SK-N-SH (cell line): ENCODE measurements at regions not wholly inside any gene's neighbourhood (a gene's known extent, or its start where the extent isn't known, plus 50 kb on each side); places are given as distances from the start of the nearest gene placed in this dataset.
A peak's percentile ranks its signal among the peaks of the same experiment; 100 is the strongest.

Source experiments
- CTCF ChIA-PET: fragments of 300-600, 350-600 bp; formaldehyde crosslinking; extraction: SDS; loops from one replicate; lab custom pipeline; 2021; lab: Yijun Ruan, JAX
- POLR2A ChIA-PET: fragments of 350-600 bp; sonication (Branson Sonifier 250); formaldehyde crosslinking; extraction: SDS; loops from one replicate; lab custom pipeline; 2020; ENCODE audit warnings: antibody characterized with exemption, inconsistent platforms; lab: Yijun Ruan, JAX
- DNase-seq: peaks from one replicate; pipeline ENCODE4 v3.0.0; 2012
- H2AFZ ChIP-seq: fragments of 200-600 bp; sonication (generic); 2 replicates; pipeline ENCODE4 v1.8.1; 2016; ENCODE audit warnings: antibody characterized with exemption, mild to moderate bottlenecking, low read depth
- H3F3A ChIP-seq: fragments of 200-600 bp; sonication (generic); replicated peaks from 2 replicates; pipeline ENCODE3; 2016; ENCODE audit warnings: antibody characterized with exemption, mild to moderate bottlenecking; ENCODE audit not compliant: insufficient read depth
- H3K27ac ChIP-seq, 2 experiments: fragments of 200-500 bp in 1 of 2; fragments of 200-600 bp in 1 of 2; sonication (Bioruptor generic) in 1 of 2; sonication (generic), shearing (Covaris generic) in 1 of 2; 2 replicates each; pipeline versions ENCODE4 v1.5.1 to v1.6.1; 2014 to 2016; ENCODE audit warnings: low read depth in 2 of 2, inconsistent platforms in 1 of 2, low read length in 1 of 2, mild to moderate bottlenecking in 1 of 2, mixed read lengths in 1 of 2
- H3K27me3 ChIP-seq: fragments of 200-600 bp; sonication (generic), shearing (Covaris generic); 2 replicates; pipeline ENCODE4 v1.6.1; 2016; ENCODE audit warnings: mixed run types; ENCODE audit not compliant: insufficient read depth
- H3K36me3 ChIP-seq, 2 experiments: fragments of 200-500 bp in 1 of 2; fragments of 200-600 bp in 1 of 2; sonication (Bioruptor generic) in 1 of 2; sonication (generic) in 1 of 2; replicated peaks in 1 of 2; 2 replicates each; pipeline versions ENCODE3 to v1.5.1; 2014 to 2016; ENCODE audit warnings: low read length in 1 of 2, mild to moderate bottlenecking in 1 of 2; ENCODE audit not compliant: insufficient read depth in 2 of 2, control insufficient read depth in 1 of 2
- H3K4me1 ChIP-seq, 2 experiments: fragments of 200-500 bp in 1 of 2; fragments of 200-600 bp in 1 of 2; sonication (Bioruptor generic) in 1 of 2; sonication (generic), shearing (Covaris generic) in 1 of 2; 2 replicates each; pipeline versions ENCODE4 v1.5.1 to v1.6.1; 2014 to 2016; ENCODE audit warnings: low read depth in 1 of 2, low read length in 1 of 2, mixed run types in 1 of 2; ENCODE audit not compliant: insufficient read depth in 2 of 2, control insufficient read depth in 1 of 2
- H3K4me2 ChIP-seq: fragments of 200-600 bp; sonication (generic), shearing (Covaris generic); 2 replicates; pipeline ENCODE4 v1.6.1; 2017; ENCODE audit warnings: mixed run types
- H3K4me3 ChIP-seq, 2 experiments: fragments of 200-500 bp in 1 of 2; fragments of 200-600 bp in 1 of 2; sonication (Bioruptor generic) in 1 of 2; sonication (generic), shearing (Covaris generic) in 1 of 2; 2 replicates each; pipeline versions ENCODE4 v1.5.1 to v1.8.1; 2014 to 2016; ENCODE audit warnings: low read depth in 2 of 2, inconsistent platforms in 1 of 2, low read length in 1 of 2, mild to moderate bottlenecking in 1 of 2, mixed read lengths in 1 of 2, moderate library complexity in 1 of 2
- H3K79me2 ChIP-seq: fragments of 200-600 bp; sonication (generic); 2 replicates; pipeline ENCODE4 v1.8.1; 2017; ENCODE audit warnings: mild to moderate bottlenecking; ENCODE audit not compliant: insufficient read depth
- H3K9ac ChIP-seq: fragments of 200-600 bp; sonication (generic); 2 replicates; pipeline ENCODE4 v1.6.1; 2017; ENCODE audit warnings: mixed run types
- H3K9me2 ChIP-seq: fragments of 200-600 bp; sonication (generic); 2 replicates; pipeline ENCODE4 v1.6.1; 2017; ENCODE audit warnings: mixed run types
- H3K9me3 ChIP-seq: fragments of 200-600 bp; sonication (generic); 2 replicates; pipeline ENCODE4 v1.6.1; 2017; ENCODE audit warnings: mixed run types, mild to moderate bottlenecking, moderate library complexity
- H4K20me1 ChIP-seq: fragments of 200-600 bp; sonication (generic); 2 replicates; pipeline ENCODE4 v1.6.1; 2017; ENCODE audit warnings: mild to moderate bottlenecking, mixed run types; ENCODE audit not compliant: insufficient read depth
- CHD2 ChIP-seq: fragments of 150-350 bp; IDR thresholded peaks from 2 replicates; pipeline ENCODE4 v1.6.1; 2018; ENCODE audit warnings: low read length; ENCODE audit not compliant: partially characterized antibody
- CTCF ChIP-seq: fragments of 200-600 bp; sonication (generic); IDR thresholded peaks from 2 replicates; pipeline ENCODE4 v1.6.1; 2017; ENCODE audit warnings: antibody characterized with exemption, mild to moderate bottlenecking, moderate library complexity
- EP300 ChIP-seq, 2 experiments: IDR thresholded peaks; 2 replicates each; pipeline versions ENCODE4 v1.4.0 to v1.6.1; 2012; ENCODE audit warnings: borderline replicate concordance in 1 of 2, low read depth in 1 of 2, low read length in 1 of 2
- EZH2phosphoT487 ChIP-seq: fragments of 200-600 bp; sonication (generic); IDR thresholded peaks from 2 replicates; pipeline ENCODE4 v1.6.1; 2017; ENCODE audit warnings: low read depth, mixed run types, mild to moderate bottlenecking, antibody characterized with exemption, moderate library complexity, borderline replicate concordance
- FOXM1 ChIP-seq: IDR thresholded peaks from 2 replicates; pipeline ENCODE4 v1.4.0; 2012; ENCODE audit warnings: low read depth, mild to moderate bottlenecking
- GATA2 ChIP-seq: sonication (generic); formaldehyde crosslinking; IDR thresholded peaks from 2 replicates; pipeline ENCODE4 v1.5.0; 2020; ENCODE audit warnings: mild to moderate bottlenecking, missing genetic modification reagents
- NFIC ChIP-seq: IDR thresholded peaks from 2 replicates; pipeline ENCODE4 v1.4.0; 2012; ENCODE audit warnings: borderline replicate concordance
- NRF1 ChIP-seq: IDR thresholded peaks from 2 replicates; pipeline ENCODE4 v1.6.1; 2012; ENCODE audit warnings: low read depth, mild to moderate bottlenecking, low read length
- RAD21 ChIP-seq: IDR thresholded peaks from 2 replicates; pipeline ENCODE4 v1.6.1; 2012; ENCODE audit warnings: mild to moderate bottlenecking, low read length
- RCOR1 ChIP-seq: fragments of 150-350 bp; IDR thresholded peaks from 2 replicates; pipeline ENCODE4 v1.6.1; 2017; ENCODE audit warnings: antibody characterized with exemption, low read length
- RFX5 ChIP-seq: IDR thresholded peaks from 2 replicates; pipeline ENCODE4 v1.6.1; 2012; ENCODE audit warnings: mild to moderate bottlenecking, improper control_type of control experiment, low read length
- SIN3A ChIP-seq: IDR thresholded peaks from 2 replicates; pipeline ENCODE4 v1.6.1; 2012; ENCODE audit warnings: low read depth, mild to moderate bottlenecking, low read length, moderate library complexity, borderline replicate concordance
- SMC3 ChIP-seq: IDR thresholded peaks from 2 replicates; pipeline ENCODE4 v1.6.1; 2012; ENCODE audit warnings: low read depth, low read length, improper control_type of control experiment
- TCF12 ChIP-seq: IDR thresholded peaks from 2 replicates; pipeline ENCODE4 v1.4.0; 2012
- TEAD4 ChIP-seq: IDR thresholded peaks from 2 replicates; pipeline ENCODE4 v1.4.0; 2012; ENCODE audit warnings: mild to moderate bottlenecking, borderline replicate concordance; ENCODE audit not compliant: insufficient read depth
- YY1 ChIP-seq: IDR thresholded peaks from 2 replicates; pipeline ENCODE4 v1.4.0; 2012; ENCODE audit warnings: low read depth, mild to moderate bottlenecking
- WGBS: methylation state at CpG from one replicate; pipeline ENCODE4 v1.1.6; 2017; ENCODE audit warnings: low lambda C conversion rate; 5-methylcytosine and 5-hydroxymethylcytosine counted together
- TF ChIP-seq, protein P1 (sequence below): IDR thresholded peaks from 2 replicates; pipeline ENCODE4; 2012
- TF ChIP-seq, protein P2 (sequence below): IDR thresholded peaks from 2 replicates; pipeline ENCODE4 v1.4.0; 2012; ENCODE audit warnings: low read depth
- TF ChIP-seq, protein P3 (sequence below): IDR thresholded peaks from 2 replicates; pipeline ENCODE4 v1.4.0; 2012; ENCODE audit warnings: low read depth, borderline replicate concordance

- Histone ChIP-seq H3K4me3 (no peak overlapping the region), H2AFZ (no peak overlapping the region), H3K79me2 (no peaks in the 10 kb centered on the region), H3K36me3 (no peaks in the 10 kb centered on the region), H3K9me3 (no peaks in the 10 kb centered on the region), H3K4me2 (no peak overlapping the region), H3K9ac (no peak overlapping the region), H3F3A (no peaks in the 10 kb centered on the region), H4K20me1 (no peaks in the 10 kb centered on the region), H3K27me3 (no peaks in the 10 kb centered on the region), H3K9me2 (no peaks in the 10 kb centered on the region), H3K27ac (no peak overlapping the region; a peak in 1 of 4 replicates), H3K4me1 (no peaks in the 10 kb centered on the region; a peak in 1 of 4 replicates)
- 87% methylated on average over 3 of the region's 3 CpGs for WGBS
- 0 out of 2 replicates have a peak, but pooled peaks have one; percentile 24 for TF ChIP-seq GATA2 (CRISPR knock-in tag)
- no peak for TF ChIP-seq RCOR1
- TF ChIP-seq EP300 (IDR thresholded peaks at IDR 0.05; ENCODE audit: borderline replicate concordance in 1 of 2, low read depth in 1 of 2, low read length in 1 of 2), result peak in 1 of 2 experiments; percentile 42; a peak in 1 of 4 replicates
- no peak for TF ChIP-seq CHD2
- TF ChIP-seq, protein P1, sequence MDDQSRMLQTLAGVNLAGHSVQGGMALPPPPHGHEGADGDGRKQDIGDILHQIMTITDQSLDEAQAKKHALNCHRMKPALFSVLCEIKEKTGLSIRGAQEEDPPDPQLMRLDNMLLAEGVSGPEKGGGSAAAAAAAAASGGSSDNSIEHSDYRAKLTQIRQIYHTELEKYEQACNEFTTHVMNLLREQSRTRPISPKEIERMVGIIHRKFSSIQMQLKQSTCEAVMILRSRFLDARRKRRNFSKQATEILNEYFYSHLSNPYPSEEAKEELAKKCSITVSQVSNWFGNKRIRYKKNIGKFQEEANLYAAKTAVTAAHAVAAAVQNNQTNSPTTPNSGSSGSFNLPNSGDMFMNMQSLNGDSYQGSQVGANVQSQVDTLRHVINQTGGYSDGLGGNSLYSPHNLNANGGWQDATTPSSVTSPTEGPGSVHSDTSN, result no peak
- peak; percentile 1 for DNase-seq
- ChIA-PET CTCF (no interaction called here), POLR2A (no interaction called here)
These were observed 1850.0 kb upstream of the ACO1 start for GRCh38 chr9:30534455-30534854.

GRCh38 chr9:30534896-30535295 lies 1849.5 kb upstream of the ACO1 start:
- WGBS, result 36% methylated on average over 2 of the region's 2 CpGs
- Histone ChIP-seq H3K9me3 (no peaks in the 10 kb centered on the region), H4K20me1 (no peaks in the 10 kb centered on the region), H3K9me2 (no peaks in the 10 kb centered on the region), H3K4me3 (no peak overlapping the region), H3K4me2 (no peak overlapping the region), H3K79me2 (no peaks in the 10 kb centered on the region), H3K36me3 (no peaks in the 10 kb centered on the region), H3K9ac (no peak overlapping the region), H2AFZ (no peak overlapping the region), H3K27me3 (no peaks in the 10 kb centered on the region), H3K27ac (no peak overlapping the region; a peak in 1 of 4 replicates), H3K4me1 (no peaks in the 10 kb centered on the region; a peak in 1 of 4 replicates), H3F3A (no peaks in the 10 kb centered on the region)
- TF ChIP-seq FOXM1, result no peak
- POLR2A ChIA-PET, result no interaction called here
- DNase-seq, result no peak
- CTCF ChIA-PET, result no interaction called here

GRCh38 chr9:30536494-30536893 lies 1847.9 kb upstream of the ACO1 start:
- Histone ChIP-seq H3K79me2 (no peaks in the 10 kb centered on the region), H2AFZ (no peak overlapping the region), H3K9ac (no peak overlapping the region), H3K9me2 (no peaks in the 10 kb centered on the region), H3K9me3 (no peaks in the 10 kb centered on the region), H4K20me1 (no peaks in the 10 kb centered on the region), H3K4me3 (no peak overlapping the region), H3K27me3 (no peaks in the 10 kb centered on the region), H3F3A (no peaks in the 10 kb centered on the region), H3K27ac (no peak overlapping the region), H3K36me3 (no peaks in the 10 kb centered on the region), H3K4me1 (no peaks in the 10 kb centered on the region; a peak in 1 of 4 replicates), H3K4me2 (no peak overlapping the region)
- 38% methylated on average over 3 of the region's 3 CpGs for WGBS
- CTCF ChIA-PET, result no interaction called here
- DNase-seq, result no peak
- POLR2A ChIA-PET, result no interaction called here
- TF ChIP-seq NRF1, result no peak
- no peak for TF ChIP-seq TEAD4
- no peak for TF ChIP-seq YY1
- no peak for TF ChIP-seq RAD21
- TF ChIP-seq RFX5, result no peak
- no peak for TF ChIP-seq NFIC
- TF ChIP-seq, protein P2, sequence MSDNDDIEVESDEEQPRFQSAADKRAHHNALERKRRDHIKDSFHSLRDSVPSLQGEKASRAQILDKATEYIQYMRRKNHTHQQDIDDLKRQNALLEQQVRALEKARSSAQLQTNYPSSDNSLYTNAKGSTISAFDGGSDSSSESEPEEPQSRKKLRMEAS, result no peak
- TF ChIP-seq CTCF, result no peak
- TF ChIP-seq, protein P3, sequence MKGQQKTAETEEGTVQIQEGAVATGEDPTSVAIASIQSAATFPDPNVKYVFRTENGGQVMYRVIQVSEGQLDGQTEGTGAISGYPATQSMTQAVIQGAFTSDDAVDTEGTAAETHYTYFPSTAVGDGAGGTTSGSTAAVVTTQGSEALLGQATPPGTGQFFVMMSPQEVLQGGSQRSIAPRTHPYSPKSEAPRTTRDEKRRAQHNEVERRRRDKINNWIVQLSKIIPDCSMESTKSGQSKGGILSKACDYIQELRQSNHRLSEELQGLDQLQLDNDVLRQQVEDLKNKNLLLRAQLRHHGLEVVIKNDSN, result no peak
- no peak for TF ChIP-seq EZH2phosphoT487
- TF ChIP-seq TCF12, result no peak
- TF ChIP-seq SIN3A, result no peak
- no peak for TF ChIP-seq SMC3
- TF ChIP-seq, protein P1, result no peak
